ENCODE measurements at regions not wholly inside any gene's neighbourhood (a gene's known extent, or its start where the extent isn't known, plus 50 kb on each side); places are given as distances from the start of the nearest gene placed in this dataset.

DNA sequence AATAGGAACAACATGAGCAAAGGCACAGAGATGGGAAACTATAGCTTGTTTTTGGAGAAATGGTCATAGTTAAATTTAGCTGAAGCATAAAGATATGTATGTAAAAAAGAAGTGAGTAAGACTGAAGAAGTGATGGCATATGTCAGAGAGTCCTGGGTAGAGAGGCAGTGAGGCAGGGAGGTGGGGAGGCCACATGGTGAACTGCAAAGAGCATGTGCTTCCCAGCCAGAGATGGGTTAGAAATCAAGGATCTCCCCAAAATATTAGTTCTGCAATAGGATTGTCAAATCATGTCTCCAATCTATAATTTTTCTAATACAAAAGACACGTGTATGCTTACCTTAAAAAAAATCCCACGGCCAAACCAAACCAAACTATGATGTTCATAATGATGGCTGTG lies 82.1 kb upstream of the STXBP6 start:
- no peak overlapping the region for H3K4me3 ChIP-seq (replicated peaks; ENCODE audit: low read depth, low read length)
- DNase-seq (ENCODE audit: low read depth): no peak
- TF ChIP-seq, protein P1, sequence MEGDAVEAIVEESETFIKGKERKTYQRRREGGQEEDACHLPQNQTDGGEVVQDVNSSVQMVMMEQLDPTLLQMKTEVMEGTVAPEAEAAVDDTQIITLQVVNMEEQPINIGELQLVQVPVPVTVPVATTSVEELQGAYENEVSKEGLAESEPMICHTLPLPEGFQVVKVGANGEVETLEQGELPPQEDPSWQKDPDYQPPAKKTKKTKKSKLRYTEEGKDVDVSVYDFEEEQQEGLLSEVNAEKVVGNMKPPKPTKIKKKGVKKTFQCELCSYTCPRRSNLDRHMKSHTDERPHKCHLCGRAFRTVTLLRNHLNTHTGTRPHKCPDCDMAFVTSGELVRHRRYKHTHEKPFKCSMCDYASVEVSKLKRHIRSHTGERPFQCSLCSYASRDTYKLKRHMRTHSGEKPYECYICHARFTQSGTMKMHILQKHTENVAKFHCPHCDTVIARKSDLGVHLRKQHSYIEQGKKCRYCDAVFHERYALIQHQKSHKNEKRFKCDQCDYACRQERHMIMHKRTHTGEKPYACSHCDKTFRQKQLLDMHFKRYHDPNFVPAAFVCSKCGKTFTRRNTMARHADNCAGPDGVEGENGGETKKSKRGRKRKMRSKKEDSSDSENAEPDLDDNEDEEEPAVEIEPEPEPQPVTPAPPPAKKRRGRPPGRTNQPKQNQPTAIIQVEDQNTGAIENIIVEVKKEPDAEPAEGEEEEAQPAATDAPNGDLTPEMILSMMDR (IDR thresholded peaks at IDR 0.05; ENCODE audit: low read length, missing control alignments): no peak

DNA sequence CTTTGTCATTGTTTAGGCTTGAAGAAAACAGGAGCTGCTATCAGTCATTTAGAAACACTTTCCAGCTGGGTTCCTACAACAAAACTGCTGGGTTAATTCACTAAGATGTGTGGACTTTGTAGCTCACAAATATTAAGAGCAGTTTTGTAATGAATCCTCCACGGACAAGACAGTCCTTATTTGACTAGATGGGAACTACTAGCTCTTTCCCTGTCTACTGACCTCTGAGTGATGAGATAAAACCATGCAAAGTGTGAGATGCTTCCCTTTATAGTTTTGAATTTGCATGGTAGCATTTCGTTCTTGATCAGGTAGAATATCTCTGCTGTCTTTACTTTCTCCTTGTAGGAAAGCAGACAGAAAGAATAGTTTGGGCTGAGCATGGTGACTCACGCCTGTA lies 72.9 kb upstream of the STXBP6 start:
- TF ChIP-seq, protein P1 (IDR thresholded peaks at IDR 0.05; ENCODE audit: low read length, missing control alignments): no peak
- DNase-seq (ENCODE audit: low read depth): no peak
- no peak overlapping the region for H3K4me3 ChIP-seq (replicated peaks; ENCODE audit: low read depth, low read length)

DNA sequence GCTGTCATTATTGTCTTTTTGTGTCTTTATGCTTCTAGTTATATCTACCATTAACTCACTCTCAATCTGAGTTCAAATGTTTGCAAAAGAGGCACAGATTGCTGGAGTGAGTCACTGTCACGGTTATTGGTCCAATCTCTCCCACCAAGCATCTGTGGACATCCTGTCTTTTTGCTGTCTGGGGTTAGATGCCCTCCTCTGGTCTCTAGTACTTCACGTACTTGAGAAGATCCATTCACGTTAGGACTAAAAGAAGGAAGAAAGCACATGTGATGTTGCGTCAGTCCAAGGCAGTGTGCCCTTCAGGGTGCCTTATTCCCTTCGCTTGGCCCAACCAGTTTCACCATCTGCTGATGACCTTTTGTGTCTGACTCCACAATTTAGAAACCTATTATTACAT lies 72.3 kb upstream of the STXBP6 start:
- H3K4me3 ChIP-seq (replicated peaks; ENCODE audit: low read depth, low read length): no peak overlapping the region
- TF ChIP-seq, protein P1 (IDR thresholded peaks at IDR 0.05; ENCODE audit: low read length, missing control alignments): no peak
- peak; percentile 32 for DNase-seq (ENCODE audit: low read depth)

DNA sequence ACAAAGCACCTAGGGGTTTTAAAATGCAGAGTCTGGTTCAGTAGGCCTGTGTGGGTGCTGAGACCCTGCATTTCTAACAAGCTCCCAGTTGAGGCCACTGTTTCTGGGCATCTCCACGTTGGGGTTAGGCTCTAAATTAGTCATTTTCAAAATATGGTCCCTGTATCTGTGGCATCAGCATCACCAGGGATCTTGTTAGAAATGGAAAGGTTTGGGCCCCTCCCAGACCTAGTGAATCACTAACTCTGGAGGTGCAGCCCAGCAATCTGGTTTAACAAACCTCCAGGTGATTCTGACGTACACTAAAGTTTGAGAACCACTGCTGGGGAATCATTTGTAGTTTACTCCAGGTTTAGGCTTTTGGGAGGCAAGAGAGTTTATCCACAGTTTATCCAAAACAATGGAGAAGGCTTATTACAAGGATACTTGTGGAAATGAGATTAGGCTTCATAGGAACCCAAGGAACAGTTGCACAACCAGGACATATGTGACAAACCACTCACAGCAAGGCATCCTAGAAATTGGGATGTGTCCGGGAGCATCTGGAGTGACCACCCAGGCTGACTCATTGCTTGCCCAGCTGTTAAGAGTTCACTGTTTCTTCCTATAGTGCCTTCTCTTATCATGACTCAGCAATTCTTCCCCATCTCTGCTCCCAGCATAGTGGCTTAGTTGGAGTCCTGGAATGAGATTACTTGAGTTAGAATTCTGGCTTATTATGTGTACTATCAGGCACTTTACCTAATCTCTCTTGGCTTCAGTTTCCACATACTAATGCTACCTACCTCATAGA lies 71.6 kb upstream of the STXBP6 start:
- TF ChIP-seq, protein P1 (IDR thresholded peaks at IDR 0.05; ENCODE audit: low read length, missing control alignments): no peak
- no peak overlapping the region for H3K4me3 ChIP-seq (replicated peaks; ENCODE audit: low read depth, low read length)
- peak; percentile 87 for DNase-seq (ENCODE audit: low read depth)

DNA sequence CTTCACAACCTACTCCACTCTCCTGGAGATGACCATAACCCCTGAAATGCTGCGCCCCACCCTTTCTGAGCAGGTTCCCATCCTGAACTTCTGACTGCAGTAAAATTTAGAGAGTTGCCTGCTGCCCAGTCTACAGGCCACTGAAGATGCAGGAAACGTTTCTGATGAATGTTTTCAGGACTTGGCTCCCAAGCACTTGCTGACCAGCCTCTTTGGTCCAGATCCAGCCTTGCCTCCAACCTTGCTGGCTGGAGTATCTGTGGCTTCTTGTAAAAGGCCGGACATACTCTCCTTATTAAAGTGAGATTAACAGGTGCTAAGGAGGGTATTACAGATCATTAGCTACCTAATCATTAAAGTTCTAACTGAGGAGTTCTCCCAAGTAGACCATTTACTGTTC lies 70.3 kb upstream of the STXBP6 start:
- no peak overlapping the region for H3K4me3 ChIP-seq (replicated peaks; ENCODE audit: low read depth, low read length)
- DNase-seq (ENCODE audit: low read depth): no peak
- TF ChIP-seq, protein P1 (IDR thresholded peaks at IDR 0.05; ENCODE audit: low read length, missing control alignments): no peak

DNA sequence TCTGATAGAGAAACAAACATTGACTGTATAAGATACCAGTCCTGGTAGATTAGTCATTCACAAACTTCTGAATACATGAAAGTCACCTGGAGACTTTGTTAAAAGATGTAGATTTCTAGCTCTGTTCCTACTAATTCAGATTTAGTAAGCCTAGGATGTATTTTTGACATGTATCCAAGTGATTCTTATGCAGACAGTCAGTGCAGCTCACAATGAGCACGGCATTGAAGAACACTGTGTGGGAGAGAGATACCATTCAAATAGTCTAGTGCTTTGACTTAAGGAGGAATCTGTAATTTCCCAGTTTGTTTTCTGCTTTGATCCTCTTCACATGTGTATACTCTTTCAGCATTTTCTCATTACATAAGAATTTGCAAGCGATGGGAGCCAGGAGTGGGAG lies 68.7 kb upstream of the STXBP6 start:
- TF ChIP-seq, protein P1 (IDR thresholded peaks at IDR 0.05; ENCODE audit: low read length, missing control alignments): no peak
- no peak for DNase-seq (ENCODE audit: low read depth)
- H3K4me3 ChIP-seq (replicated peaks; ENCODE audit: low read depth, low read length): no peak overlapping the region

DNA sequence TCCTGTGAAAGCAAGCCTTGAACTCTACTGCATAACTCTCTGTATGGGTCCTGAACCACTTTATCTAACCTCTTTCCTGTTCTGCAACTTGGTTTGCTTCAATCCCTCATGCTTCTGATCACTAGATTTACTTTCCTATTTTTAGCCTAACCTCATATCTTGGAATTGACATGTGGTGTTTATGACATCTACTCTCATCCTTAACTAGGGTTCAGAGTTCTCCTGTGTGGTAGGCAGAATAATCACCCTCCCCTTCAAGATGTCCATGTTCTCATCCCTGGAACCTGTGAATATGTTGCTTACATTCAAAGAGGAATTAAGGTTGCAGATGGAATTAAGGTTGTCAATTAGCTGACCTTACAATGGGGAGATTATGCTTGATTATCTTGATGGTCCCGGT lies 67.4 kb upstream of the STXBP6 start:
- no peak overlapping the region for H3K4me3 ChIP-seq (replicated peaks; ENCODE audit: low read depth, low read length)
- TF ChIP-seq, protein P1 (IDR thresholded peaks at IDR 0.05; ENCODE audit: low read length, missing control alignments): no peak

More for the DNA sequence above, 67.4 kb upstream of the STXBP6 start:
- DNase-seq (ENCODE audit: low read depth): no peak

Data from fibroblast of pulmonary artery (primary cell).